ENCODE measurements at regions not wholly inside any gene's neighbourhood (a gene's known extent, or its start where the extent isn't known, plus 50 kb on each side); places are given as distances from the start of the nearest gene placed in this dataset.

DNA sequence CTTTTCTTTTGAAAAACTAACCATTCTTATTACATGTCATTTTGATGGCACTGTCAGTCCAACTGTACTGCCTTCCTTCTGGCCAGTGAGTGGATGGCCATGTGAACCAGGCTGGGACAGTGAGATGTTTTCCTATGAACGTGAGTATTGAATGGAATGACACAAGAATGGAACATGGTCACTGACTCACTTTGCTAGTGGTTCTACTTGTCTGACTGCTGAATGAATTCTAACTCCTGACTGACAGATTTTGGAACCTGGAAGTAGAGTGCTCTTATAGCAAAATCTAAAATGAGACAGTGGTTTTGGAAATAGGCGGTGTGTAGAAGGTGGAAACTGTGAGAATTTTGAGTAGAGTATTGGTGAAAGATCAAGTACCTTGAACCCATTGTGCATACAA, 606.9 kb upstream of the KCNMB2 start:
- Histone ChIP-seq H3K9me3 (no peaks in the 10 kb centered on the region), H3K36me3 (no peaks in the 10 kb centered on the region), H3K27me3 (no peaks in the 10 kb centered on the region), H3K27ac (no peak overlapping the region), H3K4me3 (no peak overlapping the region), H3K4me1 (no peaks in the 10 kb centered on the region)
- TF ChIP-seq POLR2A (IDR thresholded peaks at IDR 0.05) (no peak), POLR2AphosphoS5 (IDR thresholded peaks at IDR 0.05) (no peak)
- TF ChIP-seq, protein P1, sequence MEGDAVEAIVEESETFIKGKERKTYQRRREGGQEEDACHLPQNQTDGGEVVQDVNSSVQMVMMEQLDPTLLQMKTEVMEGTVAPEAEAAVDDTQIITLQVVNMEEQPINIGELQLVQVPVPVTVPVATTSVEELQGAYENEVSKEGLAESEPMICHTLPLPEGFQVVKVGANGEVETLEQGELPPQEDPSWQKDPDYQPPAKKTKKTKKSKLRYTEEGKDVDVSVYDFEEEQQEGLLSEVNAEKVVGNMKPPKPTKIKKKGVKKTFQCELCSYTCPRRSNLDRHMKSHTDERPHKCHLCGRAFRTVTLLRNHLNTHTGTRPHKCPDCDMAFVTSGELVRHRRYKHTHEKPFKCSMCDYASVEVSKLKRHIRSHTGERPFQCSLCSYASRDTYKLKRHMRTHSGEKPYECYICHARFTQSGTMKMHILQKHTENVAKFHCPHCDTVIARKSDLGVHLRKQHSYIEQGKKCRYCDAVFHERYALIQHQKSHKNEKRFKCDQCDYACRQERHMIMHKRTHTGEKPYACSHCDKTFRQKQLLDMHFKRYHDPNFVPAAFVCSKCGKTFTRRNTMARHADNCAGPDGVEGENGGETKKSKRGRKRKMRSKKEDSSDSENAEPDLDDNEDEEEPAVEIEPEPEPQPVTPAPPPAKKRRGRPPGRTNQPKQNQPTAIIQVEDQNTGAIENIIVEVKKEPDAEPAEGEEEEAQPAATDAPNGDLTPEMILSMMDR (IDR thresholded peaks at IDR 0.05) = no peak
- no peak for DNase-seq (ENCODE audit: low spot score in 2 of 2)
- intact Hi-C loops (cut with DNase I; ENCODE audit: low total_unique reads) = no loop called here

- H3K27ac ChIP-seq = no peak overlapping the region
- intact Hi-C loops (cut with DNase I; ENCODE audit: low total_unique reads) = no loop called here
- H3K4me3 ChIP-seq = no peak overlapping the region
- H3K36me3 ChIP-seq = no peaks in the 10 kb centered on the region
- TF ChIP-seq POLR2A (IDR thresholded peaks at IDR 0.05) (no peak), POLR2AphosphoS5 (IDR thresholded peaks at IDR 0.05) (no peak)
- TF ChIP-seq, protein P1 (IDR thresholded peaks at IDR 0.05) = no peak
- no peaks in the 10 kb centered on the region for H3K27me3 ChIP-seq
- H3K9me3 ChIP-seq = no peaks in the 10 kb centered on the region
- no peak for DNase-seq (ENCODE audit: low spot score in 2 of 2)
- no peaks in the 10 kb centered on the region for H3K4me1 ChIP-seq
These were observed 605.5 kb upstream of the KCNMB2 start for GRCh38 chr3:177930771-177931170.

DNA sequence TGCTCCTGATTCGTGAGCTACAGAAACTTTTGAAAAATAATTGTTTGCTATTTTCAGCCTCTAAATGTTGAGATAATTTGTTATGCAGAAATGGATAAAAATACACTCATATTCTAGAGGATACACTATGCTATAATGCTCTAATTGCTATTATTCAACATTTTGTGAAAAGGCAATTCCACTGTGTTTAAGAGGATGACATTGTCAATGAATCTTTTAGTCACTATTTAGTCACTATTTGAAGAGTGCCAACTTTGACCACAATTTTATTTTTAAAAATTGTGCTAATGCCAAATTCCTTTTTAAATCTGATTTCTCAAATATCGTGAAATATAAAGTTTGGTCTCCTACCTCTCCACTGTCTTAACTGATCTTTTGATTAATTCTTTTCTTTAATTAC, 604.9 kb upstream of the KCNMB2 start:
- no peak overlapping the region for H3K4me3 ChIP-seq
- no peaks in the 10 kb centered on the region for H3K27me3 ChIP-seq
- no peaks in the 10 kb centered on the region for H3K4me1 ChIP-seq
- H3K27ac ChIP-seq = no peak overlapping the region
- intact Hi-C loops (cut with DNase I; ENCODE audit: low total_unique reads) = no loop called here
- TF ChIP-seq POLR2A (IDR thresholded peaks at IDR 0.05) (no peak), POLR2AphosphoS5 (IDR thresholded peaks at IDR 0.05) (no peak)
- TF ChIP-seq, protein P1 (IDR thresholded peaks at IDR 0.05) = no peak
- no peaks in the 10 kb centered on the region for H3K9me3 ChIP-seq
- no peaks in the 10 kb centered on the region for H3K36me3 ChIP-seq
- no peak for DNase-seq (ENCODE audit: low spot score in 2 of 2)

- no peak for TF ChIP-seq POLR2A (IDR thresholded peaks at IDR 0.05)
- TF ChIP-seq, protein P1 (IDR thresholded peaks at IDR 0.05) = no peak
- no peak for TF ChIP-seq POLR2AphosphoS5 (IDR thresholded peaks at IDR 0.05)
- no peak for DNase-seq (ENCODE audit: low spot score in 2 of 2)
- H3K4me1 ChIP-seq = no peaks in the 10 kb centered on the region
- no peaks in the 10 kb centered on the region for H3K27me3 ChIP-seq
- intact Hi-C loops (cut with DNase I; ENCODE audit: low total_unique reads) = no loop called here
- no peaks in the 10 kb centered on the region for H3K9me3 ChIP-seq
- no peaks in the 10 kb centered on the region for H3K36me3 ChIP-seq
- no peak overlapping the region for H3K4me3 ChIP-seq
- peak overlapping the region; percentile 3 to 38 for H3K27ac ChIP-seq
These were observed 603.9 kb upstream of the KCNMB2 start for GRCh38 chr3:177932346-177932745.

- no peak for DNase-seq (ENCODE audit: low spot score in 2 of 2)
- Histone ChIP-seq H3K4me1 (no peaks in the 10 kb centered on the region), H3K9me3 (no peaks in the 10 kb centered on the region), H3K27ac (no peak overlapping the region), H3K36me3 (no peaks in the 10 kb centered on the region), H3K27me3 (no peaks in the 10 kb centered on the region), H3K4me3 (no peak overlapping the region)
- TF ChIP-seq, protein P1 (IDR thresholded peaks at IDR 0.05) = no peak
- TF ChIP-seq POLR2A (IDR thresholded peaks at IDR 0.05) (no peak), POLR2AphosphoS5 (IDR thresholded peaks at IDR 0.05) (no peak)
- intact Hi-C loops (cut with DNase I; ENCODE audit: low total_unique reads) = no loop called here
These were observed 603.2 kb upstream of the KCNMB2 start for GRCh38 chr3:177932750-177933660.

Measured in breast epithelium (tissue), 4 donors.